ENCODE measurements at regions not wholly inside any gene's neighbourhood (a gene's known extent, or its start where the extent isn't known, plus 50 kb on each side); places are given as distances from the start of the nearest gene placed in this dataset.

DNA sequence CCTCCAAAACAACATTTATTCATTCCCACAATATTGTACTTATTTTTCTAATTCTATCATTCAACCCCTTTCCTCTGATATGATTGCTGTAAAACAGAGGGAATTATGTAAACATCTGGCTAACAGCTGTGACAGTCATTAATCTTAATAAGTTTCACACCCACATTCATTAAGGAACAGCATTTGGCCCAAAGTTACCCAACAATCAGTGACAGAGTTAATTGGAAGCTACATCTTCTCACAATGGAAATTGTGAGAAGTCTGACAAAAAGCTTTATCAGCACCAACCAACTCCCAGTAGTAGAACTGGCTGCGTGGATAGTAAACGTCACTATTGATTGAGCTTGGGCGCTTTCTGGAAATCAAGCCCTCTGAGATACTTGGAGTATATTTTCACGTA is 165.8 kb upstream of the SLC24A5 start:
- no peak overlapping the region for H3K4me3 ChIP-seq (ENCODE audit: low read depth, low read length)
- ChIA-PET CTCF (interaction anchor here (0.6 kb wide), 1 partner anchor 558 kb away, joined by 4 read pairs; no protein-coding TSS in a partner anchor), POLR2A (no interaction called here)
- TF ChIP-seq CTCF (IDR thresholded peaks at IDR 0.05; ENCODE audit: insufficient read depth, low read depth, low read length): no peak
- H3K36me3 ChIP-seq (ENCODE audit: control insufficient read depth, insufficient read depth, low read length): no peaks in the 10 kb centered on the region
- H3K27me3 ChIP-seq (ENCODE audit: control insufficient read depth, insufficient read depth, low read length): no peaks in the 10 kb centered on the region
- no peak for DNase-seq (ENCODE audit: low read depth)

DNA sequence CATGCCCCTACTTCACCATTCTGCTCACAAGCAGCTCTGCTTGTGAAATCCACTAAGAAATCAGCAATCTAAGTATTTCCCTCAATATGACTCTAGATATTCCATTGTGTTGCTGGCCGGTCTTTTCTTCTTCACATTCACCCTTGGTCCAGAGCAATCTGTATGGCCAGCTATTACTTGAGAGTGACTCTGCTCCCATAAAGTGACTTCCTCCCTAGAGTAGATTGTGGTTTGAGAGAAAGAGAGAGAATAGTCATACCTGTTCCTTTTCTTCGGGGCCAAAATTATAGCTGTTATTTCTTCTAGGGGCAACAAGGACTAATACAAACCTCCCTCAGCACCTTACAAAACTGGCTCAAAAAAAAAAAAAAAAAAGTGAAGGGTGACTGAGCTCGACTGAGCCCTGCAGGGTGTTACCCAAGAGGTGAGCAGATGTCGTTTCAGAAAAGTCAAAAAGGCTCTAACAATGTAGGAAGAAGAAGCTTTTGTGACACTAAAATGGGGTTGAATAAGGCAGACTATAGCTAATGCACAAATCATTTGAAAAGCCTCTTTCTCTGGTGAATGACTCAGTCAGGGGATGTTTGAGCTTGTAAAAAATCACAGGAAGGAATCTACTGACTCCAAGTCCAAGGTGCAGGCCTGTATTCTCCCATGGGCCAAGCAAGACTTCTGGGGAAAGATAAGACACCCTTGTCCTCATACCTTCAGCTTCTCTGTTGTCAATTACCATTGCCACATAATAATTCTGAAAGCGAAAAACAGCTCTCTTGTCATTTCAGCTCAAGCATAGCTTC is 161.0 kb upstream of the SLC24A5 start:
- no peaks in the 10 kb centered on the region for H3K27me3 ChIP-seq (ENCODE audit: control insufficient read depth, insufficient read depth, low read length)
- TF ChIP-seq CTCF (IDR thresholded peaks at IDR 0.05; ENCODE audit: insufficient read depth, low read depth, low read length): no peak
- DNase-seq (ENCODE audit: low read depth): no peak
- no peaks in the 10 kb centered on the region for H3K36me3 ChIP-seq (ENCODE audit: control insufficient read depth, insufficient read depth, low read length)
- CTCF ChIA-PET: interaction anchor here (0.9 to 1.3 kb wide), 2 partner anchors 10 to 14 kb away, joined by 4 read pairs; no protein-coding TSS in a partner anchor
- no peak overlapping the region for H3K4me3 ChIP-seq (ENCODE audit: low read depth, low read length)
- POLR2A ChIA-PET: no interaction called here

DNA sequence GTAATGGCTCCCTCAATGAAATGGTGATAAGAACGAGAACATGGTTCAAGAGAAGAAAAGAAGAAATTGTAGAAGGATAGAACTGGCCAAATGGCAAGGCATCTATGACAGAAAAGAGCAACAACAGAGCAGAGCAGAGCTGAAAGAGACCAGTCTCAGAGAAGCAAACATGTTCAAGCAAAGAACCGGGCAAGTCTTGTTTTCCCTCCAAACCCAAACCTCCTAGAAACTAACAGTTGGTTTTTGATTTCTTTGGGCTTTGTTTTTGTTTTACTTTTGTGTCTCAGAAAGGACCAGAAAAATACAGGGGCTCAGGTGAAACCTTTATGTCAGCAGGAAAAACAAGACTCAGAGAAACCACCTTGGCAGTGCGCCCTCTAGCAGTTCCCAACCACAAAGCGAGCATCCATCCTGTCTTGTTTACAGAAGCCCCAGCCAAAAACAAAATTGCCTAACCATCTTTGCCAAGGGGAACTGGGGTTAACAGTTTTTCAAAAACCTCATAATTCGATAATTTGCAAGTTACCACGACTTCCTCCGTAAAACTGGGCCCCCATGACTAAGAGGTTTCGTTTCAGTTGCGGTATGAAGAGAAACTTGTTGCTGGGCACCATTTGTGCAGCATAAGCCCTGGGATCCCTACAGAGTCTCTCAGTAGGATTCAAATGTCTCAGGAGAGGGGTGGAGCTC is 159.2 kb upstream of the SLC24A5 start:
- Histone ChIP-seq H3K4me3 (ENCODE audit: low read depth, low read length) (no peak overlapping the region), H3K36me3 (ENCODE audit: control insufficient read depth, insufficient read depth, low read length) (no peaks in the 10 kb centered on the region), H3K27me3 (ENCODE audit: control insufficient read depth, insufficient read depth, low read length) (no peaks in the 10 kb centered on the region)
- no peak for TF ChIP-seq CTCF (IDR thresholded peaks at IDR 0.05; ENCODE audit: insufficient read depth, low read depth, low read length)
- DNase-seq (ENCODE audit: low read depth): no peak
- ChIA-PET POLR2A (no interaction called here), CTCF (no interaction called here)

DNA sequence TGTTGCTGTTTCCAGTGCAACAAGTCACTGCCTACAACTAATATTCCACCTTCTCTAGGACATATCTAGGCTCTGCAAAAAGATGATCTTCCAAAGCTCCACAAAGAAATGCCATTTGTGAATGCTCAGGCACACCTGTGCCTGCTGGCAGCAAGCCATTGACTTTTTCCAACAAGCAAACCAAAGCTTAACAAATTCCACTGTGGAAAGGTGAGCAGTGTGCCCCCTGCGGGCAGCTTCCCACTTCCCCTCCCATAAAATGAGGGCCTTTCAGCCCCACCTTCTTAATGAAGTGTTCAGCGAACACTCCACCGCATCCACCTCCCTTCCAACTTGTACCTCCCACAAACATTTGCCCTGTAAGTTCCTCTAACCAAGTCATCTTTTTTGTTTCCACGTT is 157.5 kb upstream of the SLC24A5 start:
- no peaks in the 10 kb centered on the region for H3K36me3 ChIP-seq (ENCODE audit: control insufficient read depth, insufficient read depth, low read length)
- H3K4me3 ChIP-seq (ENCODE audit: low read depth, low read length): no peak overlapping the region
- ChIA-PET POLR2A (no interaction called here), CTCF (no interaction called here)
- H3K27me3 ChIP-seq (ENCODE audit: control insufficient read depth, insufficient read depth, low read length): no peaks in the 10 kb centered on the region
- no peak for TF ChIP-seq CTCF (IDR thresholded peaks at IDR 0.05; ENCODE audit: insufficient read depth, low read depth, low read length)
- no peak for DNase-seq (ENCODE audit: low read depth)

GRCh38 chr15:47964229-47964628 is 156.6 kb upstream of the SLC24A5 start:
- CTCF ChIA-PET: no interaction called here
- Histone ChIP-seq H3K27me3 (ENCODE audit: control insufficient read depth, insufficient read depth, low read length) (no peaks in the 10 kb centered on the region), H3K4me3 (ENCODE audit: low read depth, low read length) (no peak overlapping the region), H3K36me3 (ENCODE audit: control insufficient read depth, insufficient read depth, low read length) (no peaks in the 10 kb centered on the region)
- POLR2A ChIA-PET: no interaction called here
- no peak for DNase-seq (ENCODE audit: low read depth)
- no peak for TF ChIP-seq CTCF (IDR thresholded peaks at IDR 0.05; ENCODE audit: insufficient read depth, low read depth, low read length)
